H1 (cell line): ENCODE measurements at regions not wholly inside any gene's neighbourhood (a gene's known extent, or its start where the extent isn't known, plus 50 kb on each side); places are given as distances from the start of the nearest gene placed in this dataset.

Source experiments
- BACH1 ChIP-seq: IDR thresholded peaks from 2 replicates; pipeline ENCODE4 v1.6.1; 2012; ENCODE audit warnings: low read length, improper control_type of control experiment
- BRCA1 ChIP-seq: IDR thresholded peaks from 2 replicates; pipeline ENCODE4 v1.6.1; 2012; ENCODE audit warnings: low read depth, low read length, improper control_type of control experiment
- CBX8 ChIP-seq: fragments of 300-800, 300-1000 bp; sonication (generic); IDR thresholded peaks from 2 replicates; pipeline ENCODE4 v1.7.1; 2016; ENCODE audit warnings: low read depth, low read length, borderline replicate concordance
- NRF1 ChIP-seq: IDR thresholded peaks from 2 replicates; pipeline ENCODE4 v1.6.1; 2011; ENCODE audit warnings: mild to moderate bottlenecking, low read depth, low read length, improper control_type of control experiment
- RXRA ChIP-seq: IDR thresholded peaks from 2 replicates; pipeline ENCODE4 v1.6.1; 2011; ENCODE audit warnings: low read depth, mild to moderate bottlenecking, low read length, moderate library complexity; ENCODE audit not compliant: insufficient read depth
- TF ChIP-seq, protein P1 (sequence below): IDR thresholded peaks from 2 replicates; pipeline ENCODE4 v1.6.1; 2012; ENCODE audit warnings: inconsistent platforms

DNA sequence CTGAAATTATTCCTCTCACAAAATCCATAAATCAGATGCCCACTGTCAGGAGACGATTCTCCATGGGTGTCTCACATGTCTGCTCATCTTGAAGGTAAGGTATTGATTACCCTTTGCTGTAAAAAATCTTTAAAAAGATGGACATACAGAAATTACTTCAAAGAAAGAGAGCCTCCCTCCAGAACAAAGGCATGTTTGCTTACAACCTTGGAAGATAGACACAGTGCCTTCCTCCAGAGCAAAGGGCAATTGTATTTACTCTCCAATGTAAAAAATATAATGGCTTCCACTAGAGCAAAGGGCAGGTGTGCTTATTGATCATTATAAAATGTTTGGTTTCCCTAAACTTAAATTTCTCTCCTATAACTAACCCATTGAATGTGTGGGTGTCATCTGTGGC lies 616.2 kb downstream of the ANKRD50 start (continued):
- TF ChIP-seq, protein P1, sequence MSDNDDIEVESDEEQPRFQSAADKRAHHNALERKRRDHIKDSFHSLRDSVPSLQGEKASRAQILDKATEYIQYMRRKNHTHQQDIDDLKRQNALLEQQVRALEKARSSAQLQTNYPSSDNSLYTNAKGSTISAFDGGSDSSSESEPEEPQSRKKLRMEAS = no peak
- TF ChIP-seq BACH1 (no peak), BRCA1 (no peak), CBX8 (no peak), NRF1 (no peak), RXRA (no peak)
- TF ChIP-seq, all 59 proteins: peak for 0
